ENCODE measurements at regions not wholly inside any gene's neighbourhood (a gene's known extent, or its start where the extent isn't known, plus 50 kb on each side); places are given as distances from the start of the nearest gene placed in this dataset.

- TF ChIP-seq CTCF (conservative IDR thresholded peaks at IDR 0.05 in 1 of 2, IDR thresholded peaks at IDR 0.05 in 1 of 2; ENCODE audit: extremely low read depth in 1 of 2, insufficient read depth in 1 of 2, low read depth in 1 of 2, low read length in 2 of 2), result no peak
- TF ChIP-seq EZH2 (IDR thresholded peaks at IDR 0.05; ENCODE audit: borderline replicate concordance, low read length), result no peak
Observed at GRCh38 chr12:4158306-4158705, 115.3 kb upstream of the CCND2 start.
